GM21723 (cell line): ENCODE measurements at regions not wholly inside any gene's neighbourhood (a gene's known extent, or its start where the extent isn't known, plus 50 kb on each side); places are given as distances from the start of the nearest gene placed in this dataset.
"Not testable (repeated sequence)": the region's sequence is repeated elsewhere in the genome, so short reads cannot be mapped to it uniquely, and the experiment has no call there.

ENCODE experiments used
- ATAC-seq: cut with Tn5 transposase; IDR thresholded peaks from one replicate; pipeline ENCODE4 v1.9.1; 2021; ENCODE audit warnings: mild to moderate bottlenecking, moderate library complexity; ENCODE audit not compliant: unreplicated experiment

- ATAC-seq = no peak
Observed at GRCh38 chr6:167208819-167209576, 51.2 kb upstream of the GPR31 start.

- ATAC-seq = no peak
Observed at GRCh38 chr6:167209577-167209975, 51.8 kb upstream of the GPR31 start.

GRCh38 chr6:167210375-167211294, 52.9 kb upstream of the GPR31 start:
- ATAC-seq = no peak

- no peak for ATAC-seq
Observed at GRCh38 chr6:167211295-167211648, 53.5 kb upstream of the GPR31 start.

- ATAC-seq = peak; percentile 43
Observed at GRCh38 chr6:167211881-167212712, 54.3 kb upstream of the GPR31 start.

- ATAC-seq = peak; percentile 75
Observed at GRCh38 chr6:167212713-167213005, 54.9 kb upstream of the GPR31 start.

GRCh38 chr6:167214206-167214605, 56.4 kb upstream of the GPR31 start:
- no peak for ATAC-seq

GRCh38 chr6:167215429-167216250, 57.9 kb upstream of the GPR31 start:
- ATAC-seq = not testable (repeated sequence)

- not testable (repeated sequence) for ATAC-seq
Observed at GRCh38 chr6:167216390-167217050, 58.7 kb upstream of the GPR31 start.

- ATAC-seq = not testable (repeated sequence)
Observed at GRCh38 chr6:167217073-167217472, 59.3 kb upstream of the GPR31 start.

GRCh38 chr6:167217951-167218759, 60.4 kb upstream of the GPR31 start:
- peak; percentile 55 for ATAC-seq

- ATAC-seq = not testable (repeated sequence)
Observed at GRCh38 chr6:167219079-167219478, 61.3 kb upstream of the GPR31 start.

- ATAC-seq = no peak
Observed at GRCh38 chr6:167219967-167220512, 62.3 kb upstream of the GPR31 start.

GRCh38 chr6:167221400-167222201, 63.8 kb upstream of the GPR31 start:
- no peak for ATAC-seq

GRCh38 chr6:167225566-167226382, 65.3 kb upstream of the UNC93A start:
- not testable (repeated sequence) for ATAC-seq

- ATAC-seq = no peak
Observed at GRCh38 chr6:167226383-167226685, 64.8 kb upstream of the UNC93A start.

GRCh38 chr6:167226791-167227190, 64.3 kb upstream of the UNC93A start:
- ATAC-seq = no peak
